GM12892 (cell line): ENCODE measurements at regions not wholly inside any gene's neighbourhood (a gene's known extent, or its start where the extent isn't known, plus 50 kb on each side); places are given as distances from the start of the nearest gene placed in this dataset.

Source experiments
- DNase-seq: peaks from one replicate; pipeline ENCODE4 v3.0.0; 2011; ENCODE audit not compliant: insufficient read length
- FAIRE-seq: peaks from 2 replicates; lab custom pipeline; 2011; peaks lifted over from hg19 to GRCh38; lab: Jason Lieb, UNC
- POLR2A ChIP-seq: IDR thresholded peaks from 2 replicates; pipeline ENCODE4 v1.6.1; 2011; ENCODE audit warnings: low read depth, low read length, control low read depth
- POLR2AphosphoS5 ChIP-seq: IDR thresholded peaks from 2 replicates; pipeline ENCODE4 v1.6.1; 2011; ENCODE audit warnings: low read depth, low read length, control low read depth
- TAF1 ChIP-seq: IDR thresholded peaks from 2 replicates; pipeline ENCODE4 v1.6.1; 2011; ENCODE audit warnings: low read depth, mild to moderate bottlenecking, control low read depth, low read length, borderline replicate concordance

DNA sequence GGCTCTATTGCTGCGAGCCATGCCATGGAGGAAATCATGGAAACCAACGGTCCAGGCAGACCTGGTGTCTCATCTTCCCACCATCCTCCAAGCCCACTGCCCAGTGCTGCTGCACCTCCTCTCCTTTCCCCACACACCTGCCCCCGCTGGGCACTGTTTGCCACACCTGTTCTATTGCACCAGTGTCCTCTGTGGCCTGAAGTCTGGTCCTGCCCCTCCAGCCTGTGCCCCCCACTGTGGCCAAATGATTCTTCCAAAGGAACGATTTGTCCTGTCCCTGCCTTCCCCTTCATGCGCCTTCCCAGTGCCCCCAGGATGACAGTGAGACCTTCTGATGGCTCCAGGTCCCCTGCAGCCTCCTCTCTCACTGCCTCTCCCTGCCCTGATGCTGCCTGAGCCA is 101.9 kb upstream of the TWIST2 start:
- DNase-seq (no peak), FAIRE-seq (no peak)
- no peak for TF ChIP-seq POLR2A
- no peak for TF ChIP-seq TAF1
- TF ChIP-seq POLR2AphosphoS5: no peak

DNA sequence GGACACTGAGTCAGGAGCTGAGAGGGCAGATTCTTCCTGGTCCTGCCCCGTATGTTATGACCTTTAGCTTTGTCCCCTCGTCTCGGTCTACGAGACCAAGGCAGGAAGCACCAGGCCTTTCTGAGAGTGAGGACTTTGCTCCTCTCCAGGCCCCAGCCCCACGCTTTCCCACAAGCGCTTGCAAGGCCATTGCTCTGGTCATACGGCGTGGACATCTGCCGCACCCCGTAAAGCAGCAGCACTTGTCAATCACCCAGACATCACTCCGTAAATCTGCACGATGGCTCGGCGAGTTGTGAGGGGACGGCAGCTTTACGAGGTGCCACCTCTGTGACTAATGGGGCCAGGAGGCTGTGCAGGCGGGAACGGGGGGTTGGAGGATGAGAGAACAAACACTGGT is 100.8 kb upstream of the TWIST2 start:
- FAIRE-seq: no peak
- no peak for TF ChIP-seq POLR2AphosphoS5
- TF ChIP-seq TAF1: no peak
- TF ChIP-seq POLR2A: no peak
- DNase-seq: no peak

DNA sequence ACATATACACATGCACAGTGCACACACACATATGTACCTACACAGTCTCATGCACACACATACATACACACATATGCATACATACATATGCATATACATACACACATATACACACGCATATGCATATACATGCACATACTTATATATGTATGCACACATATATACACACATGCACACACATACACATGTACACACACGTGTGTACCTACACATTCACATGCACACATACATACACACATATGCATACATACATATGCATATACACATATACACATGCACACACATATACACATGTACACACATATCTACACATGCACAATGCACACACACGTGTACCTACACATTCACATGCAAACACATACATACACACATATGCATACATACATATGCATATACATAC is 100.3 kb upstream of the TWIST2 start:
- TF ChIP-seq POLR2A (no peak), POLR2AphosphoS5 (no peak), TAF1 (no peak)
- DNase-seq: no peak
- no peak for FAIRE-seq

DNA sequence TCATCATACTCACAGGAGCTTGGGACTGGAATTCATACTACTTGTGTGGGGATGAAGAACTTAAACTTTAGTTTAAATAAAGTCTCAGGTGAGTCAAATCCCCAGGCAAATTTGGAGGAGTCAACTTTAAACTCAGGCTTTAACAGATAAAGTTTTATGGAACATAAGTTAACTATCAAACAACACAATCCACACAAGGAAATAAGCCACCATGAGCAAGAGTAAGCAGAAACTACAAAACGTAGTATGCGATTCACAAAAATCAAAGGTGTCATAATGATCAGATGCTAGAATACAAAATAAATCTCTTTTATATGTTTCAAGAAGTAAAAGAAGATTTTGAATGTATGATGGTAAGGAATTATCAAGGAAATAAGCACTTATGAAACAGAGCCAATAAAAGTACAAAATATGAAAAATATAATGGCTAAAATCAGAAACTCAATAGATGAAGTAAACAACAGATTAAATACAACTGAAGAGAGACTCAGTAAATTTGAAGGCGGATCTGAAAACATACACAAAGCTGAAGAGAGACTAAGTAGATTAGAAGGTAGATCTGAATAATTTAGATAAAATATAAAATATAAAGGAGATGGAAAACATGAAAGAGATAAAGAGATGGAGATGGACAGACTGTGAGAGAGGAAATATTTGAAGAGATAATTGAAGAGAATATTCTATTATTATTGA is 97.5 kb upstream of the TWIST2 start:
- TF ChIP-seq POLR2AphosphoS5 (no peak), POLR2A (no peak), TAF1 (no peak)

DNA sequence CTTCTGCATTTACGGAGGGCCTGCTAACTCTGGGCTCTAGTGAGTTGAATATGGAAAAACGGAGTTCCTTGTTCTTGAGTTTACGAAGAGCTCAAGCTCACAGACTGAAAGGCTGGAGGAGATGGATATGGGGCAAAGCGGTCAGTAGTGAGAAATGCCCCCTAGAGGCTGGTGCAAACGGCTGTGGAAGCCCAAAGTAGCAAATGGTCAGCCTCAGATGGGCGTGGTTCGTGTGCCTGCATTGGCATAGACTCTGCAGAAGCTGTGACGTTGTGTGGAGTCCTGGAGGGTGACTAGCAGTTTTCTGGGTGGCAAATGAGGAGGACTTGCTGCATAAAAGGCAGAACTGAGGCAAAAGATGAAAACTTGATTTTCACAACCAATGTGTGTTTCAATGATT is 93.6 kb upstream of the TWIST2 start:
- TF ChIP-seq TAF1 (no peak), POLR2A (no peak), POLR2AphosphoS5 (no peak)
- DNase-seq: no peak
- no peak for FAIRE-seq

More for the DNA sequence above, 97.5 kb upstream of the TWIST2 start:
- DNase-seq (no peak), FAIRE-seq (no peak)

DNA sequence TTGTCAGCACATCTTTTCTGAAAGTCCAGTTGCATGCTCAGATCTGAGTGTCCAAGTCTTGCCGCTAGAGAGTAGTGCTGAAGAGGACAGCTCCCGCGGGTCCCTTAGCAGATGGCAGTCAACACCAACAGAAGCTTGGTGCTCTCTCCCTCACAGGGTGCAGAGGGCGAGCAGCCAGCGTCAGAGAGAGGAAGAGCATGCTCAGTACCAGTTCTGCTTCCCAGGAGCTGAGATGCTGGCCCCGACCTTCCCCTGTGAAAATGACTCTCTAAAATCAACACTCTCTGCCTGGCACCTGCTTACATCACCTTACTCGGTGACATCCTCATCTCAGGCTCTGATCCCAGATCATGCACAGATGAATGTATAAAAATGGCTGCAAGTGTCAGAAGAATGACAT is 86.0 kb upstream of the TWIST2 start:
- no peak for TF ChIP-seq TAF1
- no peak for TF ChIP-seq POLR2AphosphoS5
- no peak for TF ChIP-seq POLR2A

DNA sequence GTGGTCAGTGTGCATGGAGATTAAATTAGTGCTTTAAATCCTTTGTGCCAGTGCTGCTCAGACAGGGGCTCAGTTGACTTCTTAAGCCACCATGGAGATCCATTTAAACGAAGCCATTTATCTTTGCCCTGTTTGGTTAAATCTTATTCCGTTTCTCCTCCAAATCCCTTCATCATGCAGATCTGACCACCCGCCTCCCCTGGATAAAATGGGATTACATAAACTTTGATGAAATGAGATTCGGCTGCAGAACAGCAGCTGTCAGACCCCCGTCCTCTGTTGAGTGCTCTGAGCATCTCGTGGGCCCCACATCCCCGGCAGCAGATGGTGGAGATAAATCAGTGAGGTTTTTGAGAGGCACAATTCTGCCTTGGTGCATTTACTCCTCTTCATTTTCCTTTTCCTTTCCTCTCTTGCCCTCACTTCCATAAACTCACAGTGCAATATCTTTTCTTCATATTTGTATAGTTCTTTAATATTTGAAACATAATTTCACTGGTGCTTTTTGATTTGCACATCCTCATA is 84.4 kb upstream of the TWIST2 start:
- TF ChIP-seq POLR2A (no peak), POLR2AphosphoS5 (no peak), TAF1 (no peak)
- DNase-seq (no peak), FAIRE-seq (no peak)

More for the DNA sequence above, 86.0 kb upstream of the TWIST2 start:
- DNase-seq (no peak), FAIRE-seq (no peak)

DNA sequence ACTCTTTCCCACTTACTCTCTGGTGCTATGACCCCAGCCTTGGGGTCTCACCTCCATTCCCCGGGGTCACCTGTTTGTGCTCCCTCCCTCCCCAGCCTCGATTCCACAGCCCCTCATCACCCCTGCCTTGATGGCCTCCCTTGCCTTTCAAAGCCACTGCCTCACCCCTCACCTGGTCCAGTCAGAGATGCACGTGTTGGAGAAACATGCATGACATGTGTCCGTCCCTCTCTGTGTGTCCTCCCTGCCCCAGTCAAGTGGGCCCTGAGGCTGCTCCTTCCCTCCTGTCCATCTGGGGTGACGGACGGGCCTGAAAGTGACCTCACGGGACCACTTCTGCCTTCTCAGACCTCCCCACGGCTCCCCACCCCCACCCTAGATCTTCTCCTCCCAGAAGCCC is 82.3 kb upstream of the TWIST2 start:
- TF ChIP-seq POLR2A: no peak
- no peak for TF ChIP-seq POLR2AphosphoS5
- no peak for TF ChIP-seq TAF1
- DNase-seq: no peak
- FAIRE-seq: no peak

DNA sequence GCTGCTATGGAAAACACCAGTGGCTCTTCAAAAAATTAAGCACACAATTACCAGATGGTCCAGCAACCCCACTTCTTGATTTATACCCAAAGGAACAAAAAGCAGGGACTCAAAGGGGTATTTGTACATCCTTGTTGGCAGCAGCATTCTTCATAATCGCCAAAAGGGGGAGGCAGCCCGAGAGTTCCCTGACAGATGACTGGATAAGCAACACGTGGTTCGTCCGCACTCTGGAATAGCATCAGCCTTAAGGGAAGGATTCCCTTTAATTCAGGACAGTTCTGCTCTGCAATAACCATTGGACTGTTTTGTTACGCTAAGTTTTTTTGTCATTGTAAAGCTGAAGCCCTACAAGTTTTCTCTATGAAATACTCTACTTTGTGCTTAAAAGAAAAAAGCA is 76.7 kb upstream of the TWIST2 start:
- no peak for TF ChIP-seq POLR2A
- TF ChIP-seq TAF1: no peak
- no peak for TF ChIP-seq POLR2AphosphoS5
- no peak for FAIRE-seq

DNA sequence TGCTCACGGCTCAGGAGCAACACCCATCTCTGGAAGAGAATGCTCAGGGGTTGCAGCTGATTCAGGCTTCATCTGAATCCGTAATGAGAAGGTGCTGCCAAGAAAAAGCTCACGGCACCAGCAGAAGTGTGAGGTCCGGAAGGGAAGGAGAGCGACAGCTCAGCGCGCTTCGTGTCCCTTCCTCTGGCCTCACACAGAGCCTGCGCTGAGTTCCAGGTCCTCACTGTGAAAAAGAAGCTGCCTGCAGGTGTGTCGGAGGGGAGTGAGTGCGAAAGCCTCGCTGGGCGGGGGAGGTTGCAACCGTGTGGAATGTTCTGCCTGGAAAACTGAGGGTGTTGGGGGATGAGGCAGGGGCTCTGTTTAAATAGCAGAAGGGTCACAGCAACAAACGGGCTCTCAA is 76.2 kb upstream of the TWIST2 start:
- TF ChIP-seq TAF1 (no peak), POLR2AphosphoS5 (no peak), POLR2A (no peak)
- DNase-seq: no peak
- FAIRE-seq: no peak

More for the DNA sequence above, 76.7 kb upstream of the TWIST2 start:
- no peak for DNase-seq

DNA sequence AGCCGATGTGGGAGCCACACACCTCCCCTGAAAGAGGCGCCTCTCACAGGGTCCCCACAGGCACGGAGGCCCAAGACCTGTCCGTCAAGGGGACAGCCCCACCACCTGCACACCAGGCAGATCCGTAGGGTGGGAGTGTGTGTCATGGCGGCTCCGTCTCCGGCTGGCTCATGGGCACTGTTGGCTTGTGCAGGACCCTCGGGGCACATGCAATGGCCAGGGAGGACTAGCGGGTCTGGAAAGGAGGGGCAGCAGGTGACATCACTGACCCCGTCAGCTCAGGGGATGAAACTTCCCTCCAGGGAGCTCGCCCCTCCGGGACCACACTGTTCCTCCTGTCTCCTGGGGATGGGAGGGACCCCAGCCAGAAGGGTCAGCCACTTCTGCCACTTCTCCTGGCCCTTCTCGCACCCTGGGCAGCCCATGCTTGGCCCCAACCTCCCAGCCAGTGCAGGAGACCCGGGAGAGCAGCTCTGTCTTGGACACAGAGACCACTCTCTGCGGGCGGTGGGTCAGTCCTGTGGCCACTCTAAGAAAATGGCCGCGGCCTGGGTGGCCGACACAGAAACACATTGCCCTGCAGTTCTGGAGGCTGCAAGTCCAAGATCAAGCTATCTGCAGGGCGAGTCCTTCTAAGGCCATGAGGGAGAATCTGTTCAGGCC is 75.1 kb upstream of the TWIST2 start:
- DNase-seq (no peak), FAIRE-seq (no peak)
- no peak for TF ChIP-seq POLR2A
- TF ChIP-seq POLR2AphosphoS5: no peak
- no peak for TF ChIP-seq TAF1

DNA sequence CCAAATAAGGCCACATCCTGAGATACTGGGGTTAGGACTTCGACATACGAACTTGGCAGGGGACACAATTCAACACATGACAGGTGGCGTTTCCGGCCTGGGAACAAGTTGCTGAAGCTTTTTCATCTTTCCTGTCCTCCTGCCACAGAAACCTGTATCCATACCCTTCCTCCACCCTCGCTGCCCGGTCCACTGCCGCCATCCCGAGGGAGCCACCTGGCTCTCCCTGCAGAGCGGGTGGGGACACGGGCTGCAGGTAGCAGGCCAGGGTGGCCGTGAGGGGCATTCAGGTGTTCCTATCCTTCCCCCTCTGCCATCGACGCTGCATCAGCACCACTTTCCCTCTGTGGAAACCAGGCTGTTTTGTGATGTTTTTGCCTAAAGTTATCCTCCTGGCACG is 74.4 kb upstream of the TWIST2 start:
- FAIRE-seq (no peak), DNase-seq (no peak)
- TF ChIP-seq POLR2A (no peak), TAF1 (no peak), POLR2AphosphoS5 (no peak)

DNA sequence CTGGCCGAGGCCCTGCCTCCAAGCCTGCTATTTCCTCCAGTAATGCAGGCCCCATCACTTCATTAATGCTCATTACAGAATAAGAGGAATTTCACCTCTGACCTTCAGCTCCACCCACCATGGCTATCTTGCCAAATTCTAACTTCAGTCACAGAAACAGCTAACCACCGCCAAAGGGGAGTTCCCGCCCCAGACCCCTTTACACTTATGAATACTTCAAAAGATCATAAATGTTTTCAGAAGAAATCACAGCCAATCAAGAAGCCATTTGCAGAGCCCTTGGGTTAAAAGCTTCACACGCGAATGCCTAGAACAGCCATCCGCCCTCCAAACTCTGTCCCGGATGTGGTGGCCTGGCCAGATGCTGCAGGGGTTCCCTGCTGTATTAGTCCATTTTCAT is 73.8 kb upstream of the TWIST2 start:
- FAIRE-seq (no peak), DNase-seq (no peak)
- TF ChIP-seq POLR2A (no peak), TAF1 (no peak), POLR2AphosphoS5 (no peak)
